Right atrium auricular region (tissue), 2 donors: ENCODE measurements at regions not wholly inside any gene's neighbourhood (a gene's known extent, or its start where the extent isn't known, plus 50 kb on each side); places are given as distances from the start of the nearest gene placed in this dataset.

ENCODE experiments used
- DNase-seq: peaks from one replicate; pipeline ENCODE4 v3.0.0-alpha.2; 2019; ENCODE audit warnings: low spot score
- H3K27ac ChIP-seq, 2 donors: fragments of 200-600 bp; sonication (generic); 1 replicate in 1 of 2; 2 replicates in 1 of 2; pipeline ENCODE4 v1.5.1; 2016 to 2019
- H3K27me3 ChIP-seq, 2 donors: fragments of 200-600 bp; sonication (generic); one replicate each; pipeline versions ENCODE4 v1.5.1 to v1.6.0; 2017 to 2019
- H3K36me3 ChIP-seq: fragments of 200-600 bp; sonication (generic); one replicate; pipeline ENCODE4 v1.5.1; 2016
- H3K4me1 ChIP-seq, 2 donors: fragments of 200-600 bp; sonication (generic); one replicate each; pipeline versions ENCODE4 v1.5.1 to v1.6.0; 2017 to 2019
- H3K4me3 ChIP-seq, 2 donors: fragments of 200-600 bp; sonication (generic); 1 replicate in 1 of 2; 2 replicates in 1 of 2; pipeline ENCODE4 v1.5.1; 2017 to 2019; ENCODE audit warnings: mild to moderate bottlenecking in 1 of 2, moderate library complexity in 1 of 2
- H3K9me3 ChIP-seq, 2 donors: fragments of 200-600 bp; sonication (generic); one replicate each; pipeline ENCODE4 v1.5.1; 2019
- CTCF ChIP-seq, 2 donors: fragments of 200-600 bp; sonication (generic); IDR thresholded peaks; one replicate each; pipeline ENCODE4 v1.5.1; 2019; ENCODE audit warnings: antibody characterized with exemption in 2 of 2

- no peaks in the 10 kb centered on the region for H3K27me3 ChIP-seq
- no peak for DNase-seq
Measured at GRCh38 chr13:34459856-34460255, 482.2 kb upstream of the NBEA start.

GRCh38 chr13:34462843-34463242 lies 479.2 kb upstream of the NBEA start:
- Histone ChIP-seq H3K27me3 (no peaks in the 10 kb centered on the region), H3K36me3 (no peaks in the 10 kb centered on the region), H3K9me3 (no peaks in the 10 kb centered on the region), H3K4me1 (peaks cover 0 to 27% of the 10 kb centered on the region in 2 donors), H3K27ac (no peak overlapping the region), H3K4me3 (no peak overlapping the region)
- no peak for DNase-seq
- TF ChIP-seq CTCF (IDR thresholded peaks at IDR 0.05): no peak

More at GRCh38 chr13:34459856-34460255, 482.2 kb upstream of the NBEA start:
- no peak for TF ChIP-seq CTCF (IDR thresholded peaks at IDR 0.05)
- Histone ChIP-seq H3K4me3 (no peak overlapping the region), H3K36me3 (no peaks in the 10 kb centered on the region), H3K9me3 (no peaks in the 10 kb centered on the region), H3K4me1 (peaks cover 0 to 27% of the 10 kb centered on the region in 2 donors), H3K27ac (peak overlapping the region in 1 of 2 donors; percentile 15)

GRCh38 chr13:34464011-34464410 lies 478.1 kb upstream of the NBEA start:
- no peak for TF ChIP-seq CTCF (IDR thresholded peaks at IDR 0.05)
- Histone ChIP-seq H3K36me3 (no peaks in the 10 kb centered on the region), H3K4me3 (no peak overlapping the region), H3K9me3 (no peaks in the 10 kb centered on the region), H3K27ac (no peak overlapping the region), H3K27me3 (no peaks in the 10 kb centered on the region), H3K4me1 (peaks cover 0 to 18% of the 10 kb centered on the region in 2 donors)
- no peak for DNase-seq

DNA sequence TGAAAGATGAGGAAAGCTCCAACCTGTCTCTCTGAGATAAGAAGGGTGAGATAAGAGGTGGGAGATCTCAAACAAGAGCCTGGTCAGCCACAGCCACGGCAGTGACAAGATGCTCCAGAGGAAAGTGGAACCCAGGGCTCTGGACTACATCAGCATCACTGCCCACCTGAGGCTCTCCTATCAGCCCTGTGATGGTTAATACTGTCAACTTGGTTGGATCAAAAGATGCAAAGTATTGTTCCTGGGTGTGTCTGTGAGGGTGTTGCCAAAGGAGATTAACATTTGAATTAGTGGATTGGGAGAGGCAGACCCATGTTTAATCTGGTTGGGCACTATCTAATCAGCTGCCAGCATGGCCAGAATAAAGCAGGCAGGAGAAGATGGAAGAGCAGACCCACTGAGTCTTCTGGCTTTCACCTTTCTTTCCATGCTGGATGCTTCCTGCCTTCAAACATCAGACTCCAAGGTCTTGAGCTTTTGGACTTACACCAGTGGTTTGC lies 476.6 kb upstream of the NBEA start:
- Histone ChIP-seq H3K36me3 (no peaks in the 10 kb centered on the region), H3K27me3 (no peaks in the 10 kb centered on the region), H3K27ac (no peak overlapping the region), H3K9me3 (no peaks in the 10 kb centered on the region), H3K4me1 (peaks cover 0 to 6% of the 10 kb centered on the region in 2 donors), H3K4me3 (no peak overlapping the region)
- DNase-seq: no peak
- TF ChIP-seq CTCF (IDR thresholded peaks at IDR 0.05): no peak

GRCh38 chr13:34466301-34466700 lies 475.8 kb upstream of the NBEA start:
- no peak overlapping the region for H3K4me3 ChIP-seq
- peaks cover 0 to 6% of the 10 kb centered on the region in 2 donors for H3K4me1 ChIP-seq
- no peak for TF ChIP-seq CTCF (IDR thresholded peaks at IDR 0.05)
- H3K27me3 ChIP-seq: no peaks in the 10 kb centered on the region
- no peaks in the 10 kb centered on the region for H3K36me3 ChIP-seq
- no peak overlapping the region for H3K27ac ChIP-seq
- DNase-seq: no peak
- no peaks in the 10 kb centered on the region for H3K9me3 ChIP-seq

DNA sequence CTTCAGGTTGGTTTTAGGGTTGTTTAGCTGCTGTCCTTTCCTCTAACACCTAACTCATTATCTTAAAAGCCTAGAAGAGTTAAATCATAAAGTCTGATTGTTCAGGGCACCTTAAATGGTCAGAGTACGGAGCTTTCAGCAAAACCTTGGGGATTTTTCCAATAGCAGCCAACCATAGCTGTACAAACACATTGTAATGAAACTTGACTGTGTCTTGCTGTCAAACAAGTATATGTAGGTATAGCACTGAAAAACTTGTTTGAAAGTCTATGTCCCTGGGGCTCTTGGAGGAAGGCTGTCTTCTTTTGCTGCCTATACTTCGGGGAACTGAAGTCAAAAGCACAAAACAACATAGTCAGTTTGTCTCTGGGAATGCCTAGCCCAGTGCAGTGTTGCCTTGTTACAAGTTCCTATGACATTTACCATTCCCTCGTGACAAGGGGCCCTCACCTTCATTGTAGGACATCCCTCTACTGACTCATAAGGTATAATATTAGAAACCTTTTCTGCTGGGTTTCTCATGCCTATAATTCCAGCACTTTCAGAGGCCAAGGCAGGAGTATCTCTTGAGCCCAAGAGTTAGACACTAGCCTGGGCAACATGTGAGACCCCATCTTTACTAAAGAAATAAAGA lies 474.5 kb upstream of the NBEA start:
- no peak for DNase-seq
- no peak for TF ChIP-seq CTCF (IDR thresholded peaks at IDR 0.05)
- no peak overlapping the region for H3K4me3 ChIP-seq
- H3K27me3 ChIP-seq: no peaks in the 10 kb centered on the region
- no peaks in the 10 kb centered on the region for H3K36me3 ChIP-seq
- no peak overlapping the region for H3K27ac ChIP-seq
- H3K4me1 ChIP-seq: peaks cover 0 to 5% of the 10 kb centered on the region in 2 donors
- no peaks in the 10 kb centered on the region for H3K9me3 ChIP-seq
